ENCODE measurements at regions not wholly inside any gene's neighbourhood (a gene's known extent, or its start where the extent isn't known, plus 50 kb on each side); places are given as distances from the start of the nearest gene placed in this dataset.
"Not testable (repeated sequence)": the region's sequence is repeated elsewhere in the genome, so short reads cannot be mapped to it uniquely, and the experiment has no call there.

- no peak for DNase-seq
These were observed 291.5 kb upstream of the ZNF32 start for GRCh38 chr10:43939939-43940820.

GRCh38 chr10:43939389-43939938 lies 290.8 kb upstream of the ZNF32 start:
- no peak for DNase-seq

- DNase-seq = no peak
These were observed 290.1 kb upstream of the ZNF32 start for GRCh38 chr10:43938810-43939209.

- no peak for DNase-seq
These were observed 282.7 kb upstream of the ZNF32 start for GRCh38 chr10:43931308-43931930.

GRCh38 chr10:43930777-43931176 lies 282.1 kb upstream of the ZNF32 start:
- no peak for DNase-seq

- no peak for DNase-seq
These were observed 281.6 kb upstream of the ZNF32 start for GRCh38 chr10:43930243-43930642.

- DNase-seq = no peak
These were observed 280.4 kb upstream of the ZNF32 start for GRCh38 chr10:43929122-43929521.

GRCh38 chr10:43928425-43928968 lies 279.8 kb upstream of the ZNF32 start:
- DNase-seq = no peak

- no peak for DNase-seq
These were observed 278.3 kb upstream of the ZNF32 start for GRCh38 chr10:43926875-43927406.

- DNase-seq = no peak
These were observed 277.7 kb upstream of the ZNF32 start for GRCh38 chr10:43926371-43926770.

GRCh38 chr10:43925793-43926192 lies 277.1 kb upstream of the ZNF32 start:
- no peak for DNase-seq

- DNase-seq = no peak
These were observed 274.6 kb upstream of the ZNF32 start for GRCh38 chr10:43923328-43923727.

GRCh38 chr10:43922335-43923280 lies 273.9 kb upstream of the ZNF32 start:
- no peak for DNase-seq

- no peak for DNase-seq
These were observed 273.2 kb upstream of the ZNF32 start for GRCh38 chr10:43921881-43922280.

- DNase-seq = no peak
These were observed 272.8 kb upstream of the ZNF32 start for GRCh38 chr10:43921478-43921877.

GRCh38 chr10:43920236-43920758 lies 271.6 kb upstream of the ZNF32 start:
- DNase-seq = not testable (repeated sequence)

GRCh38 chr10:43913676-43914235 lies 265.1 kb upstream of the ZNF32 start:
- DNase-seq = no peak

- no peak for DNase-seq
These were observed 263.8 kb upstream of the ZNF32 start for GRCh38 chr10:43912469-43912868.

GRCh38 chr10:43906490-43906889 lies 257.8 kb upstream of the ZNF32 start:
- DNase-seq = no peak

GRCh38 chr10:43905512-43906236 lies 257.0 kb upstream of the ZNF32 start:
- no peak for DNase-seq

All from hypothalamus (tissue), 51 donors.